ENCODE measurements at regions not wholly inside any gene's neighbourhood (a gene's known extent, or its start where the extent isn't known, plus 50 kb on each side); places are given as distances from the start of the nearest gene placed in this dataset.

GRCh38 chr12:61009192-61009591 is 1251.0 kb upstream of the USP15 start:
- TF ChIP-seq EZH2 (IDR thresholded peaks at IDR 0.05; ENCODE audit: low read length, missing control alignments) = no peak
- no peak for TF ChIP-seq CTCF (conservative IDR thresholded peaks at IDR 0.05 in 1 of 2, IDR thresholded peaks at IDR 0.05 in 1 of 2; ENCODE audit: low read depth in 1 of 2, low read length in 2 of 2)

All from fibroblast of lung (primary cell).